Dermis microvascular lymphatic vessel endothelial cell (primary cell): ENCODE measurements at regions not wholly inside any gene's neighbourhood (a gene's known extent, or its start where the extent isn't known, plus 50 kb on each side); places are given as distances from the start of the nearest gene placed in this dataset.

Source experiments
- DNase-seq, 2 donors: peaks; one replicate each; pipeline versions ENCODE4 v3.0.0 to v3.0.0-alpha.2; 2010; ENCODE audit warnings: low read depth in 2 of 2

GRCh38 chr1:87194856-87195255, 133.8 kb upstream of the LMO4 start:
- DNase-seq, result no peak

DNA sequence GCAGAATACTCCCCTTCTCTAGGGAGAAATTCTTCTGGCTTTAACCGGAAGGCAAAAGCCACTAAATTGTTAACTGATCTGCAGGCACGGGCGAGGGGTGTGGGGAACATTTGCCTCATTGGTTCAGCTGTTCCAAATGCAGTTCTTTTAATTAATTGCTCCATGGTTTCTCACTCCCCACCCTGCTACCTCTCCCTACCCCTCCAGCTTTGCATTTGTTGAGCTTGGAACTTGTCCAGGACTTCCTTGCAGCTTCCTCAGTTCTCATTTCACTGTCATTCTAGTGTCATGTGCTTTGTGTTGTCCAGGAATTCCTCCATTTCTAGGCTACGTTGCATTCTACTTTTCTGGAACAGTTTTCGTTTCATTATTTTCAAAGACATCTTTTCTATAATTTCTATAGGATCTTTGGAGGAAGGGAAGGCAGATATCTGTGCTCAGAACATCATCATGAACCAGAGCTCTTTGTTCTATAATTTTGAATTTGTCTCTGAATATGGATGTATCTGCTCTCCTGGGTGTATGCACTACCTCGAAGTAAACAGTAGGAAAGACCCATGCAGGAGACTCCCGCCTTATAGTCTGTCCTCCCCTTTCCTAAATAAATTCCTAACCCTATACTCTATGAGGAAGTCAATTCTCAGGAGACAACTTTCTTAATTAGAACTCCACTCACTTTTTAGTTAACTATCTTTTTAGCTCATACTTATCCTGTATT, 132.4 kb upstream of the LMO4 start:
- DNase-seq, result peak; percentile 3 to 9

DNA sequence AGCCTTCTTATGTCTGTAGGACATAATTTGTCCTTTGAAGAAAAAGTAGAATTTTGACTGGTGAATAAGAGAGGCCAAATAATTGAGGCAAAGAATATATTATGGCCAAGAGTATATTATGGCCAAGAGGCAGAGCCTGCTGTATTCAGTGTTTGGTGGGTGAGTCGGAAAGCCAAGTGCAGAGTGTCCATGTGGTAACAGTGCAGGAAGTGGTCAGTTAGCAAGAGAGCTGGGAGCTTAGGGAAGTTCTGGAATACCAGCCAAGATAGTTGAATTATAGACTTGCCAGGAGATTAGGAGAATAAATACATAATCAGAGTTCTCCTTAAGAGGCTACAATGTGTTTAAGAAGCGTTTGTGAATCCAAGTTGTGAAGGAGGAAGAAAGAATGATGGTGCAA, 131.5 kb upstream of the LMO4 start:
- no peak for DNase-seq

- DNase-seq, result no peak
These were observed 131.0 kb upstream of the LMO4 start for GRCh38 chr1:87197641-87198040.

- DNase-seq, result no peak
These were observed 127.6 kb upstream of the LMO4 start for GRCh38 chr1:87200875-87201638.

GRCh38 chr1:87201768-87202167, 126.9 kb upstream of the LMO4 start:
- no peak for DNase-seq

- no peak for DNase-seq
These were observed 126.2 kb upstream of the LMO4 start for GRCh38 chr1:87202451-87202850.

- no peak for DNase-seq
These were observed 125.6 kb upstream of the LMO4 start for GRCh38 chr1:87202922-87203655.

- no peak for DNase-seq
These were observed 124.8 kb upstream of the LMO4 start for GRCh38 chr1:87203904-87204303.

- DNase-seq, result no peak
These were observed 124.2 kb upstream of the LMO4 start for GRCh38 chr1:87204441-87204840.

DNA sequence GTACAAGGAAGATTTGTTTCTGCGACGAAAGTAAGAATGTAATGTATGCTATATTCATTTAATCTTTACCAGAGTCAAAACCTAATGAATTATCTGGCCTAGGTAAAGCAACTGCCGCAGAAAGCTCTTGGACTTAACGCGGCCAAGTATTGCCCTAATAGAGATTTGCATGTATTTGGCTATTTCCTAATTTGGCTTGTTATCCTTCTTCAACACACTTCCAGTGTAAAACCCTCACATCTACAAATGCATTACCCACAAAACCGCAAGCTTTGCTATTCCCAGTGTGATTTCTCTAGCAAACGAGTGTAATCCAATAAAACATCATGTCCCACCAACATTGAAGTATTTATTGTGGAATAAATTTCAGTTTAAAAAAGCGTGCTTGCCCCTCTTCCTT, 123.8 kb upstream of the LMO4 start:
- DNase-seq, result no peak

GRCh38 chr1:87206044-87206831, 122.4 kb upstream of the LMO4 start:
- DNase-seq, result no peak

DNA sequence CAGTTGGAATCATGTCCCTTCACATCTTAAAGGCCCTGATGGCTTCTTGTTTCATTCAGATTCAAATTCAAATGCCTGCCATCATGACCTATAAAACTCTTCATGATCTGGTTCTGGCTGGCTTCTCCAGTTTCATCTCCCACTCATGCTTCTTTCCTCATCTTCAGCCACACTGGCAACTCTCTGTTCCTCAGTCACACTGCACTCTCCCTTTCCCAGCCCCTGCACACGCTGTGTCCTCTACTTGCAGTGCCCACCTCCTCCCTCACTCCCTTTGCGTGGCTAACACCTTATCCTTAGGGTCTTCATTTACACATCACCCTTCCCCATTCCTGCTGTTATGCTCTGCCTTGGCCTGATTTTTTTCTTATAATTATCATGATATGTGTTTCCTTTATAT, 120.6 kb upstream of the LMO4 start:
- DNase-seq, result no peak

- DNase-seq, result no peak
These were observed 119.7 kb upstream of the LMO4 start for GRCh38 chr1:87208931-87209330.

GRCh38 chr1:87210151-87210550, 118.5 kb upstream of the LMO4 start:
- DNase-seq, result no peak

DNA sequence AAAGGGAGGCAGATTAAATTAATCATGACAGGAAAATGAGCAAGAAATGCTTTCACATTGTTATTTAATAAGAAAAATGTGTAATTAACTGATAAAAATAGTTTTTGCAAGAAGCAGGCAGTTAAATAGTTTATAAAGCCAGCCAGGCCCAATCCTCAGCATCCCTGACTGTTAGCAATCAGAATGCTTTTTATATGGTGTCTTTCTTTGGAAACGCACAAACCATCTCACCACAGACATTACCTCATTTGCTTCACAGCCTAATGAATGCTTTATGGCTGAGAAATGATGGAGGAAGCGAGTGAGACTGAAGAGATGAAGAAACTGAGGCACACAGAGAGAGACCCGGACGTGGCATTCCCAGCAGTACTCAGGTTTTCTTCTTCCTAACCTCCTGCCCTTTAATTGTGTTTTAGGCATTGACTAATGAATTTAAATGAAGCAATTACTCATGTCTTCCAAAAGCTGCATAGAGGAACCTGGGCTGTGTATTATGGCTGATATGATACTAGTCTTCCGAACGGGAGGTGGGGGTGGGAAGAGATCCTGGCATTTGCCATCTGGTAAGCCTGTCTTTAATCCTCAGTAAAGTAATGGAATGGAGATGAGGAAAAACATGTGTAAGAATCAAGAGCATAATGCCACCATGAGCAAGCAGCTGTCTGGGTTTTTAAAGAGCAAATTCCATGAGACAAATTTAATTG, 116.1 kb upstream of the LMO4 start:
- no peak for DNase-seq

- DNase-seq, result no peak
These were observed 115.6 kb upstream of the LMO4 start for GRCh38 chr1:87213135-87213515.

DNA sequence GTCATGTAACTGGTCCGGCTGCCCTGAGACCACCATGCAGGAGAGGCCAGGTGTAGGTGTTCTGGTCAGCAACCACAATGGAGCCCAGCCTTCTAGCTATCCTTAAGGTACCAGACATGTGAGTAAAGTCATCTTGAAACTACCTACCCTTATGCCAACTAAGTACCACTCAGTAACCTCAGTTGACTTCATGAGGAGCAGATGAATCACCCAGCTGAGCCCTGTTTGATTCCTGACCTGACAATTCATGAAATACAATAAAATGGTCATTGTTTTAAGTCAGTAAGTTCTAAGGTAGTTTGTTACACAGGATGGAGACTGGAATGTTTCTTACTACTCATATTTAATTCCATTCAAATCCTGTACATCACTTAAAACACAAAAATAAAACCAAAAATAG, 113.1 kb upstream of the LMO4 start:
- DNase-seq, result no peak

DNA sequence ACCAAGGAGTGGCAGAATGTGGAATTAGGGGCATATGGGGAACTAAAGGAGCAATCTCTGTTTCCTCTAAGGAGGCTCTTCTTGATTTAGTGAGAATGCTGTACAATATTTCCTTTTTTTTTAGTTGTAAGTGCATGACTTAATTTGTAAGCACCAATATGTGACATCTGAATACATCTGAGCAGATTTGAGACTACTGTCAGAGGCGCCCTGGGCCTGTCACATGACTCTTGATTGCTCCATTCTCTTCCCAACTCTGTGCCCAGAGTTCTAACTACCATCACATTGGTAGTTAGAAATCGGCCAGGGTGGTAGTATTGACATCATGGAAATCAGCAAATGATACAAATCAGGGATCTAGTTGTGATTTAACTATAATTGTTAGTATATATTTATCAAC, 110.1 kb upstream of the LMO4 start:
- no peak for DNase-seq

DNA sequence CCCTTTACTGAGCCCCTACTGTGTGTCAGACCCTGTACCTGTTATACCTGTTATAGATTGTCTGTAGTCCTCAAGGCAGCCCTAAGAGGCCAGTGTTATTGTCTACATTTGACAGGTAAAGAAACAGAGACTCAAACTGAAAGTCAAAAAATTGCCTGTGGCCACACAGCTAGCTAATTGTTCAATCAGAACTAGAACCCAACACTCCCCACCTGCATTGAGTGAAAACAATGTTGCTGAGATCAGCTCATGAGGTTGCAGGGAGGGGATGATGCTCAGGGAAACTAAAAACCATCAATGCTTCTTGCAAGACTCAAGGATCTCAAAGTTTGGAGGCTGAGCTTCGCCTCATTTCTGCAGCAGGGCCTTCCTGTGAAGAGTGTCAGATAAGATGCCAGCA, 109.5 kb upstream of the LMO4 start:
- DNase-seq, result no peak

DNA sequence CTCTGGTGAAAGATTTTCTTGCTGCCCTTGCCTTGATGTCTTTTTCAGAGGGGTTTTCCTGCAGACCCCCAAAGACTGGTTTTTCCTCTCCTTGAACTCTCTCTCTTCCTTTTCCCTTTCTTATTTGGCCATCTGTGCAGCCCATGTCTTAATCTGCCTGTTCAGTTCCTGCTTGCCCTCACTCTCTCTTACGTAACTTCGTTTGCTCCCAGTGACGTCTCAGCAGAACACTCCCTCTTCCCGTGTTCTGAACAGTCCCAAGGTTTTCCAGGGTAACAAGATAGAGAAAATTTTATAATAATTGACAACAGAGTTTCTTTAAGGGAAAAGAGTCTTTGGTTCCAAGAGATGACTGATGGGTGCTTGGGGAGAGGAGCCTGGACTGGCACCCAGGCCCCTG, 109.1 kb upstream of the LMO4 start:
- DNase-seq, result no peak
